ENCODE measurements at regions not wholly inside any gene's neighbourhood (a gene's known extent, or its start where the extent isn't known, plus 50 kb on each side); places are given as distances from the start of the nearest gene placed in this dataset.

DNA sequence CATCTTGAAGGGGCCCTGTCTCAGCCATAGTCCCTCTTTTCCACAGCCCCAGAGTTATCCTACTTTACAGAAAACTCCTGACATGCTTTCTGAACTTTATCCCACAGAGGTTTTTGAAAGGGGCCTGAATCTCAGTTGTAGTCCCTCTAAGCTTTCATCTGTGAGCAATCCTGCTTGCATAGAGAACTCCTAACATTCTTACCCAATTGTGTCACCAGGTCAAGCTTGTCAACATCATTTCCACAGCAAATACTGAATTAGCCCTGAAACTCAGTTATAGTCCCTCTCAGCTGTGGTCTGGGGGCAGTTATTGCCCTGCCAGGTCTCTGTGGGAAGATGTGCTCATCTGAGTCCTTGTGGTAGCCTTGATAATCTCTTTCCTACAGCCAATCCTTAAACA, 2190.3 kb upstream of the PCDH20 start:
- DNase-seq (ENCODE audit: low read depth in 2 of 2): no peak

GRCh38 chr13:63605403-63605802, 2189.8 kb upstream of the PCDH20 start:
- DNase-seq (ENCODE audit: low read depth in 2 of 2): no peak

DNA sequence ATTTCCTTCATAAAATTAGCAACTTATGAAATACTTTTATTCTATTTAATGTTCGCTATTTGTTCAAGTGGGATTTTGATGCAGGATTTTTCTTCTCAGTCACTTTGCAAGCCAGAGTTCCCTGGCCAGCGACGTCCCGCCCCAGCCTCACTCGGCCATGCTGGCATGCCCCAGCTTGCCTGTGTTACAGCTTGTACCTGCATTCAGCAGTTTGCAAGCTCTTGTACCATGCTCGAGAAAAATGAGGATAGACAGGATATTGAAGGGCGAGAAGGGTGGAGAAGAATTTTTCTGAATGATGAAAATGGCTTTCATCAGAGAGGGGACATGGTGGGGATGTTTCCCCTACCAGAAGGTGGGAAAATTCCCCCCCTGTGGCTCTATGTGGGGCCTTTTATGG, 2180.2 kb upstream of the PCDH20 start:
- no peak for DNase-seq (ENCODE audit: low read depth in 2 of 2)

DNA sequence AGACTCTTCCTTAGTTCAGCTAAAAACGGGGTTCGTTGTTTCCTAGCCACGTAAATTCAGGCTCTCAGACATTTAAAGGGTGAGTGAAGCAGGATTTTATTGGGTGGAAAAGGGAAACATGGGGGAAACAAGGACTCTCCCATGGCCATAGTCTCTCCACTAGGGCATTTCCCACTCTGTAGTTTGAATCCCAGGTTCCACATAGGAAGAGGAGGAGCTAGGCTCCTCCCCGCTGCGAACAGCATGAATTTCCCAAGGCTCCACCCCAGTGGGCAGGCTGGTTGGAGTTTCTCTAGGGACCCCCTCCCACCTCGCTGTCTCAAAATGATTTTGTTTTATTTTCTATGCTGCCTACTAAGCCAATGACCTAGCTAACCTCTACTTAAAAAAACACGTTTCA, 2170.8 kb upstream of the PCDH20 start:
- DNase-seq (ENCODE audit: low read depth in 2 of 2): no peak

GRCh38 chr13:63578796-63579195, 2163.1 kb upstream of the PCDH20 start:
- DNase-seq (ENCODE audit: low read depth in 2 of 2): no peak

DNA sequence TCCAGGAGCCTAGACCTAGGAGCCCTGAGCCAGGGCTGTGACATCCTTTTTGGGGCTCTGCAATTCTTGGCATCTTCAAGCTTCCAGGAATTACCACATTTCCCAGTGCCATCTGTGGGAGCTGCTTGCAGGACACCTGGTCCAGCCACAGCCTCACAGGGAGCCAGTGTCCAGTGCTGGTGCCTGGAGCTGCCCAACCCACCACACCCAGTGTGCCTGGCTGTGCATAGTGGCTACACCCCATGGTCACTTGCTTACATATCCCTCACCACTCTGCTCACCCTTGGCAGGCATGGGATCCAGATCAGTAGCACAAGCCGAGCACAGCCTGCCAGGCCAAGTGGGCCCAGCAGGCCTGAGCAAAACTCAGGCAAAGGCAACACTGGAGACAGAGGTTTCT, 2151.4 kb upstream of the PCDH20 start:
- DNase-seq (ENCODE audit: low read depth in 2 of 2): no peak

- DNase-seq (ENCODE audit: low read depth in 2 of 2): no peak
Measured at GRCh38 chr13:63554157-63554556, 2138.5 kb upstream of the PCDH20 start.

DNA sequence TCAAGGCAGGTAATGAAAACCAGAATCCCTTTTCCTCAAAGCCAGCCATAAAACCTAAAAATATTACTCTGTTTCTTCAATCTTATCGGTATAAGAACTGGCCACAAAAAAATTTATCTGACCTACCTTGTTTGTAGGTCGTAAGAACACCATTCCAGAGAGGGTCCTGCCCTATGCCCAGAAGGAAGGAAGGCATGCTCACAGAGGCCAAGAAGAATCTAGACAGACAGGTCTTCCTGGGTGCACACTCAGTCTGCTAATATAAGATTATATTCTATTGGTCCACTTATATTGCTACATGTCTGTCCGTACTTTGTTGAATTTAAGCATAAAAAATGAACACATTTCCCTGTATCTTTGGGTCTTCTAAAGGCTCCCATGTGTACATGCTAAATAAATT, 2136.1 kb upstream of the PCDH20 start:
- no peak for DNase-seq (ENCODE audit: low read depth in 2 of 2)

GRCh38 chr13:63546524-63546923, 2130.9 kb upstream of the PCDH20 start:
- no peak for DNase-seq (ENCODE audit: low read depth in 2 of 2)

GRCh38 chr13:63542770-63543169, 2127.1 kb upstream of the PCDH20 start:
- DNase-seq (ENCODE audit: low read depth in 2 of 2): no peak

DNA sequence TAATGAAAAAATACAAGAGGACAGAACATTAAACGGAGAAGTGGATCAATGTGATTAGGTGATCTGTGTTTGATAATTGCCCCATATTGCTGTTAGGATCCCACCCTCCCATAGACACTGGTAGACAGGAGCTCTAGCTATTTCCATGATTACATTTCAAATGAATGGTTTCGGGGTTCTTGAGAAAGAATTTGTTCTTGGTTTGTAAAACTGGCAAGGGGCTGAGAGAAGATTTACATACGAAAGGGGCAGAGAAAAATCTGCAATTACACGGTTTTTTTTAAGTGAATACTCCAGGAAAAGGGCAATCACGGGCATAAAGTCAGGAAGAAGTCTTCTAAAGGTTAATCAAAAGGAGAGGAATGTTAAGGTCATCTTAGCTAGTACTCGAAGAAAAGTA, 2125.7 kb upstream of the PCDH20 start:
- DNase-seq (ENCODE audit: low read depth in 2 of 2): no peak

DNA sequence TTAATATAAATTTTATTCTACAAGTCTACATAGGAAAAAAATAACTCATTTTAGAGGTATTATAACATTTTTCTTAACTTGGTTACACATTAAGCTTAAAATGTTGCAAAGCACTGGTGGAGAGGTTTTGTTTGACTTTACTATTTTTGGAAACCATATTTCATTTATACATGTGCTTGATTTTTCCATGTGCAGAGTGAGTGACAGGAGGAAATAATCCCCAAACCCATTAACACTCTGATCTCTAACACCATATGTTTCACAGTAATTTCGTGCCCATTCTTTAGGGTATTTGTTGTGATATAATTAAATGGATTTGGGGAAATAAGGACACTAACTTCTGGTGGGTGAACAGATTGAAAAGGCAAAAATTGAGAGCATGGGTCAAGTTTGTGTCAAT, 2124.4 kb upstream of the PCDH20 start:
- no peak for DNase-seq (ENCODE audit: low read depth in 2 of 2)

GRCh38 chr13:63517371-63517770, 2101.7 kb upstream of the PCDH20 start:
- no peak for DNase-seq (ENCODE audit: low read depth in 2 of 2)

GRCh38 chr13:63516124-63516523, 2100.5 kb upstream of the PCDH20 start:
- no peak for DNase-seq (ENCODE audit: low read depth in 2 of 2)

- DNase-seq (ENCODE audit: low read depth in 2 of 2): no peak
Measured at GRCh38 chr13:63514886-63515285, 2099.2 kb upstream of the PCDH20 start.

DNA sequence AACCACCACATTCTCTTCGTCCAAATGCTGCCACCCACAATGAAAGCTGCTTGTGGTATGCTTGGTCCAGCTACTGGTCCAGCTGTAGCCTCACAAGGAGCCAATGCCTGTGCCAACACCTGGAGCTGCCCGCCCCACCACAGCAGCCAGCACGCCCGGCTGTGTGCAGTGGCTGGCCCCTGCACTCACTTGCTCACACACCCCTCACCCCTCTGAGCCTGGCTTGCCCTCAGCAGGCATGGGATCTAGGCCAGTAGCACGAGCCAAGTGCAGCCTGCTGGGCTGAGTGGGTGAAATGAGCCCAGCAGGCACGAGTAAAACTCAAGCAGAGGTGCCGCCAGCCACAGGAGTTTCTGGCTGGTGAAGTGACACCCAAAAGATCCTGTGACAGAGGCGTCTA, 2096.4 kb upstream of the PCDH20 start:
- DNase-seq (ENCODE audit: low read depth in 2 of 2): no peak

DNA sequence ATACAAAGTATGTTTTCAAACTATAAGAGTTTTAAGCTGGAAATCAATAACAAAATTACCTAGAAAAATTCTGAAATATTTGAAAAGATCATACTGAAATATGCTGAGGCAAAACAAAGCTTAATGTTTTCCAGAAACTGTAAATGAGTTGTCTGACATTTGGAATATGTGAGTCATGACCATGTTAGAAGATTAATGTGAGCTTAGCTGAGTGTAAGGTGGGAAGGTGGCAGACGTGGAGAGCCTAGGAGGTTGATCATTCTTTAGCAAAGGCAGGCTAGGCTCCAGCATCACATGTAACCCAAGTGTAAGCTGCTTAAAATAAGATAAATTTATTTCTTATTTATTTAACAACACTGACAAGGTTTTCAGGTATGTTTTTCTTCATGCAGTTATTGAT, 2086.1 kb upstream of the PCDH20 start:
- DNase-seq (ENCODE audit: low read depth in 2 of 2): no peak

DNA sequence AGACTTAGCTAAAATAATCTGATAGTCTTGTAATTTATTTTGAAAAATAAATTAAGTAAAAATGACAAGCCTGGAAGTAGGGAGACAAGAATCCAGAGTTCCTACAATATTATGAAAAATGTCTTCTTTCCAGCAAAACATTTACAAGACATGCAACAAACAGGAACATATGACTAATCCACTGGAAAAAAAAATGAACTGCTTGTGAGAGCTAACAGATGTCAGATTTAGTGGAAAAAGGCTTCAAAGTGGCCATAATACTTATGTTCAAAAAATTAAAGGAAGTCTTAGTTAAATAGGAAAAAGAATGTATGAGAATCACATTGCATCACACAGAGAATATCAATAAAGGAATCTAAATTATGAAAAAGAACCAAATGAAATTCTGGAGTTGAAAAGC, 2082.0 kb upstream of the PCDH20 start:
- DNase-seq (ENCODE audit: low read depth in 2 of 2): no peak

DNA sequence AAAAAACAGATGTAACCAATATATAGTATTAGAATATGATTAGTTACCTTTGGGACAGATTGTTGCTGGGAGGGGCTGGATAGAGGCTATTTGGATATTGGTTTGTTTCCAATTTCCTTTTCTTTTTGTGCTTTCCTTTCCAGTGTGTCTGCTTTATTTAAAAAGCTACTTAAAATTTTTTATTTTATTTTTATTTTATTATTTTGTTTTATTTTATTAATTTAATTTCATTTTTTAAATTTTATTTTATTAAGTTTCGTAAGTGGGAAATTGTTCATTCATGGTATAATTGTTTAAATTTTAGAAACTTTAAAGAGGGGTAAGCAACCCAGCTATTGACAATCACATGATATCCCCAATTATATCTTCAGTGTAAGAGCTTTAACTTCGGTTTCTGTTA, 2077.0 kb upstream of the PCDH20 start:
- no peak for DNase-seq (ENCODE audit: low read depth in 2 of 2)

GRCh38 chr13:63490149-63490548, 2074.5 kb upstream of the PCDH20 start:
- DNase-seq (ENCODE audit: low read depth in 2 of 2): no peak

- no peak for DNase-seq (ENCODE audit: low read depth in 2 of 2)
Measured at GRCh38 chr13:63481334-63481733, 2065.7 kb upstream of the PCDH20 start.

DNA sequence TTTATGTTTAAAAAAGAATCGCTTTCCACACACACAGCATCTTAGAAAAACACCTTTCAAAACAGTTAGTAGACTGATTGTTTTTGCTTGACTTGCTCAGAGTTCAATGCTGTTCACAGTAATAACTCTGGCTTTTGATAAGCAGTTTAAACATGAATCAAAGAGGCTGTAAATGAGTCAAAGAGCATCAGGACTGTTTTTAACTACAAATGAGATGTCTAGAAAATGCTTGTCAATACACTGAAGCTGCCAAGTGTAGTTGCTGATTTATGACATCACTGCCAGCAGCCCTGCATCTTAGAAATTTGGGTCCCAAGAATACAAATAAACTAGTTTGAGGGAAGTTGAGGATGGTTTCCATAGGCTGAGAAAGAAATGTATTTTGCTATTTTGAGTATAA, 2057.1 kb upstream of the PCDH20 start:
- DNase-seq (ENCODE audit: low read depth in 2 of 2): no peak

DNA sequence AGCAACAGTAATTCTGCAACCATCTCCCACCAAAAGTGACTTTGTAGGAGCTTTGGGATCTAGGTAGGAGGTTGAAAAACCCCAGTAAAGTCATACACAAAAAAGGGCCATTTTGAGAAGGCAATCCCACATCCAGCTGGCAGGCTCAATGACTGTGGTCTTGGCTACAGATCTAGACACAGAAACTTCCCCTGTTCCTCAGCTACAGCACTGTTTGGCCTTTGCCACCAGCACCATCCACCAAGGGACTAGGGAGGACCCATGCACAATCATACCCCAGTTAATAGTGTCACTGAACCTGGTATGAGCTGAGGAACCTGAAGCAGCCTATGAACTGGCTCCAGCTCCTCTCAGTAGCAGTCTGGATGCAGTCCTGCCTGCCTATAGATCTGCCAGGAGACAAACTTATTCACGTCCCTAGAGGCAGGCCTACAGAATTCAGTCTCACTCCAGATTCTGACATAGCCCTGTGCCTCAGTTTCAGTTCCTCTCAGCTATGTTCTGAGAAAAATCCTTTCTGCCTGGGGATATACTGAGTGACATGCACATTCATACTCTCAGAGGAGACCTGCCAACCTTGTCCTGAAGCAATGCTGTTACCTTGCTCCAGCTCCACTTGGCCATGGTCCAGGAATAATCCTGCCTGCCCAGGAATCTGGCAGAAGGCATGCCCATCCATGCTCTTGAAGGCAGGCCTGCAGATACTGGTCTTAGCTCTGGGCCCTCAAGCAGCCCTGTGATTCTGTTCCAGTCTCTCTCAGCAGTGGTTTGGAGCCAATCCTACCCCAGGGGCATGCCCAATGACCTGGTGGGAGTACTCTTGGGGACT, 2048.3 kb upstream of the PCDH20 start:
- DNase-seq (ENCODE audit: low read depth in 2 of 2): no peak
